ENCODE measurements at regions not wholly inside any gene's neighbourhood (a gene's known extent, or its start where the extent isn't known, plus 50 kb on each side); places are given as distances from the start of the nearest gene placed in this dataset.

DNA sequence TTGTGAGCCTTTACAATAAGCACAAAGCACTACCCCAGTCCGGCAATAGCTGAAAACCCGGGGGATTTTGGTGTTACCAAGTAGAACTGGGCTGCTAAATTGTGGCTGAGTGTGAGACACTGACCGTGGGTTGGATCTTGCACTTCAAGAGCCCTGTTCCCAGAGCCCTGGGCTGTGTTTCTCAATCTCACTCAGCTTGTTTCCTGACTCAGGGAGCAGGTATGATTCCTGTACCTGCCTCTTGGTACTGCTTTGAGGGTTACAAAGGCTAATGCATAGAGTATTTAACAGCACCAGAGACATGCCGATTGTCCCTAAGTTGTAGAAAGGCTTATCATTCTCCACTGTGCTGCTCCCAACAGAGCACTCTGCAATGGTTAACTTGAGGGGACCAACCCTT is 134.6 kb downstream of the TEX36 start:
- TF ChIP-seq POLR2A (IDR thresholded peaks at IDR 0.05; ENCODE audit: borderline replicate concordance, extremely low read depth, insufficient read depth, insufficient read length) (no peak), CEBPB (IDR thresholded peaks at IDR 0.05; ENCODE audit: low read depth) (no peak), POLR2AphosphoS5 (IDR thresholded peaks at IDR 0.05; ENCODE audit: low read depth, low read length) (no peak), ZNF274 (IDR thresholded peaks at IDR 0.05; ENCODE audit: low read depth, low read length) (no peak), SIN3A (IDR thresholded peaks at IDR 0.05; ENCODE audit: low read depth) (no peak), EZH2 (IDR thresholded peaks at IDR 0.05) (no peak), SP1 (IDR thresholded peaks at IDR 0.05; ENCODE audit: low read depth) (no peak), ZFX (IDR thresholded peaks at IDR 0.05) (no peak), EZH2phosphoT487 (IDR thresholded peaks at IDR 0.05; ENCODE audit: borderline replicate concordance) (no peak), YY1 (IDR thresholded peaks at IDR 0.05; ENCODE audit: extremely low read depth, insufficient replicate concordance, low read depth, low read length) (no peak)
- TF ChIP-seq, protein P1, sequence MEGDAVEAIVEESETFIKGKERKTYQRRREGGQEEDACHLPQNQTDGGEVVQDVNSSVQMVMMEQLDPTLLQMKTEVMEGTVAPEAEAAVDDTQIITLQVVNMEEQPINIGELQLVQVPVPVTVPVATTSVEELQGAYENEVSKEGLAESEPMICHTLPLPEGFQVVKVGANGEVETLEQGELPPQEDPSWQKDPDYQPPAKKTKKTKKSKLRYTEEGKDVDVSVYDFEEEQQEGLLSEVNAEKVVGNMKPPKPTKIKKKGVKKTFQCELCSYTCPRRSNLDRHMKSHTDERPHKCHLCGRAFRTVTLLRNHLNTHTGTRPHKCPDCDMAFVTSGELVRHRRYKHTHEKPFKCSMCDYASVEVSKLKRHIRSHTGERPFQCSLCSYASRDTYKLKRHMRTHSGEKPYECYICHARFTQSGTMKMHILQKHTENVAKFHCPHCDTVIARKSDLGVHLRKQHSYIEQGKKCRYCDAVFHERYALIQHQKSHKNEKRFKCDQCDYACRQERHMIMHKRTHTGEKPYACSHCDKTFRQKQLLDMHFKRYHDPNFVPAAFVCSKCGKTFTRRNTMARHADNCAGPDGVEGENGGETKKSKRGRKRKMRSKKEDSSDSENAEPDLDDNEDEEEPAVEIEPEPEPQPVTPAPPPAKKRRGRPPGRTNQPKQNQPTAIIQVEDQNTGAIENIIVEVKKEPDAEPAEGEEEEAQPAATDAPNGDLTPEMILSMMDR (IDR thresholded peaks at IDR 0.05 in 2 of 3, conservative IDR thresholded peaks at IDR 0.05 in 1 of 3; ENCODE audit: borderline replicate concordance in 1 of 3, insufficient read depth in 1 of 3, low read depth in 2 of 3, low read length in 2 of 3): no peak
- TF ChIP-seq, protein P2, sequence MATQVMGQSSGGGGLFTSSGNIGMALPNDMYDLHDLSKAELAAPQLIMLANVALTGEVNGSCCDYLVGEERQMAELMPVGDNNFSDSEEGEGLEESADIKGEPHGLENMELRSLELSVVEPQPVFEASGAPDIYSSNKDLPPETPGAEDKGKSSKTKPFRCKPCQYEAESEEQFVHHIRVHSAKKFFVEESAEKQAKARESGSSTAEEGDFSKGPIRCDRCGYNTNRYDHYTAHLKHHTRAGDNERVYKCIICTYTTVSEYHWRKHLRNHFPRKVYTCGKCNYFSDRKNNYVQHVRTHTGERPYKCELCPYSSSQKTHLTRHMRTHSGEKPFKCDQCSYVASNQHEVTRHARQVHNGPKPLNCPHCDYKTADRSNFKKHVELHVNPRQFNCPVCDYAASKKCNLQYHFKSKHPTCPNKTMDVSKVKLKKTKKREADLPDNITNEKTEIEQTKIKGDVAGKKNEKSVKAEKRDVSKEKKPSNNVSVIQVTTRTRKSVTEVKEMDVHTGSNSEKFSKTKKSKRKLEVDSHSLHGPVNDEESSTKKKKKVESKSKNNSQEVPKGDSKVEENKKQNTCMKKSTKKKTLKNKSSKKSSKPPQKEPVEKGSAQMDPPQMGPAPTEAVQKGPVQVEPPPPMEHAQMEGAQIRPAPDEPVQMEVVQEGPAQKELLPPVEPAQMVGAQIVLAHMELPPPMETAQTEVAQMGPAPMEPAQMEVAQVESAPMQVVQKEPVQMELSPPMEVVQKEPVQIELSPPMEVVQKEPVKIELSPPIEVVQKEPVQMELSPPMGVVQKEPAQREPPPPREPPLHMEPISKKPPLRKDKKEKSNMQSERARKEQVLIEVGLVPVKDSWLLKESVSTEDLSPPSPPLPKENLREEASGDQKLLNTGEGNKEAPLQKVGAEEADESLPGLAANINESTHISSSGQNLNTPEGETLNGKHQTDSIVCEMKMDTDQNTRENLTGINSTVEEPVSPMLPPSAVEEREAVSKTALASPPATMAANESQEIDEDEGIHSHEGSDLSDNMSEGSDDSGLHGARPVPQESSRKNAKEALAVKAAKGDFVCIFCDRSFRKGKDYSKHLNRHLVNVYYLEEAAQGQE (IDR thresholded peaks at IDR 0.05; ENCODE audit: low read depth): no peak

Measured in HCT116 (cell line).